ENCODE measurements at regions not wholly inside any gene's neighbourhood (a gene's known extent, or its start where the extent isn't known, plus 50 kb on each side); places are given as distances from the start of the nearest gene placed in this dataset.
"Not testable (repeated sequence)": the region's sequence is repeated elsewhere in the genome, so short reads cannot be mapped to it uniquely, and the experiment has no call there.

DNA sequence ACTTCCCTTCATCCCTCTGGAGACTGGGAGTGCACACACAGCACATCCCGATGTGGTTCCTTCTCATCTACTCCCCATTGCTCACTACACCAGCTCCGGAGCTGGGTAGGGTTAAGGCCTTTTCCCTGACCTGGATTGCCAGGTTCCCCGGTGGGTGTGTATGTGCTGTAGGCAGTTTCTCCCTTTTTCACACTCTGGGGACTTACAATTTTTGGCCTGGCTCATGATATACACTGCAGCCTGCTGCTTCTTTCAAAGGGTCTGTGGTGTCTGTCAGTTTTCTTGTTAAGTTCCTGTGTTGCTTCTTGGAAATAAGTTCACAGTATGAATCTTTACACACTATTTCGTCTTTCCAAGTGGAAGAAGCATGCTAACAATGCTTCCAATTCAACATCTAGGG, 405.5 kb downstream of the UTRN start:
- Histone ChIP-seq H3K4me3 (ENCODE audit: low read depth, low read length, poor library complexity, severe bottlenecking) (no peak overlapping the region), H3K36me3 (ENCODE audit: insufficient read depth, low read length, poor library complexity, severe bottlenecking) (no peaks in the 10 kb centered on the region), H3K27me3 (replicated peaks; ENCODE audit: insufficient read depth, low read depth, low read length, poor library complexity) (no peaks in the 10 kb centered on the region), H3K4me1 (ENCODE audit: insufficient read depth, low read length, poor library complexity, severe bottlenecking) (peaks cover 2% of the 10 kb centered on the region), H3K27ac (ENCODE audit: low read depth, low read length, poor library complexity, severe bottlenecking) (no peak overlapping the region), H3K9me3 (ENCODE audit: low read depth, low read length, poor library complexity, severe bottlenecking) (peaks cover 21% of the 10 kb centered on the region)
- TF ChIP-seq, protein P1, sequence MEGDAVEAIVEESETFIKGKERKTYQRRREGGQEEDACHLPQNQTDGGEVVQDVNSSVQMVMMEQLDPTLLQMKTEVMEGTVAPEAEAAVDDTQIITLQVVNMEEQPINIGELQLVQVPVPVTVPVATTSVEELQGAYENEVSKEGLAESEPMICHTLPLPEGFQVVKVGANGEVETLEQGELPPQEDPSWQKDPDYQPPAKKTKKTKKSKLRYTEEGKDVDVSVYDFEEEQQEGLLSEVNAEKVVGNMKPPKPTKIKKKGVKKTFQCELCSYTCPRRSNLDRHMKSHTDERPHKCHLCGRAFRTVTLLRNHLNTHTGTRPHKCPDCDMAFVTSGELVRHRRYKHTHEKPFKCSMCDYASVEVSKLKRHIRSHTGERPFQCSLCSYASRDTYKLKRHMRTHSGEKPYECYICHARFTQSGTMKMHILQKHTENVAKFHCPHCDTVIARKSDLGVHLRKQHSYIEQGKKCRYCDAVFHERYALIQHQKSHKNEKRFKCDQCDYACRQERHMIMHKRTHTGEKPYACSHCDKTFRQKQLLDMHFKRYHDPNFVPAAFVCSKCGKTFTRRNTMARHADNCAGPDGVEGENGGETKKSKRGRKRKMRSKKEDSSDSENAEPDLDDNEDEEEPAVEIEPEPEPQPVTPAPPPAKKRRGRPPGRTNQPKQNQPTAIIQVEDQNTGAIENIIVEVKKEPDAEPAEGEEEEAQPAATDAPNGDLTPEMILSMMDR (conservative IDR thresholded peaks at IDR 0.05; ENCODE audit: low read depth, low read length), result no peak
- no peak for TF ChIP-seq EZH2 (IDR thresholded peaks at IDR 0.05; ENCODE audit: borderline replicate concordance, low read depth, low read length, poor library complexity, severe bottlenecking)
- intact Hi-C loops (cut with micrococcal nuclease; ENCODE audit: unreplicated experiment), result no loop called here
- no peak for DNase-seq (ENCODE audit: low spot score)
- no TSS peak for BruUV-seq (replicated peaks)
- CTCF ChIA-PET, result no interaction called here
- POLR2A ChIA-PET (ENCODE audit: low non-redundant PET), result no interaction called here

DNA sequence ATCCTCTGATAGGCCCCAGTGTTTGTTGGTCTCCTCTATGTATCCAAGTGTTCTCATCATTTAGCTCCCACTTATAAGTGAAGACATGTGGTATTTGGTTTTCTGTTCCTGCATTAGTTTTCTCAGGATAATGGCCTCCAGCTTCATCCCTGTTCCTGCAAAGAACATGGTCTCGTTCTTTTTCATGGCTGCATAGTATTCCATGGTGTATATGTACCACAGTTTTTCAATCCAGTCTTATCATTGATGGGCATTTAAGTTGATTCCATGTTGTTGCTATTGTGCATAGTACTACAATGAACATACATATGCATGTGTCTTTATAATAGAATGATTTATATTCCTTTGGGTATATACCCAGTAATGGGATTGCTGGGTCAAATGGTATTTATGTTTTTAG, 406.9 kb downstream of the UTRN start:
- H3K27me3 ChIP-seq (replicated peaks; ENCODE audit: insufficient read depth, low read depth, low read length, poor library complexity); H3K4me1 ChIP-seq (ENCODE audit: insufficient read depth, low read length, poor library complexity, severe bottlenecking); DNase-seq (ENCODE audit: low spot score); CTCF ChIA-PET; BruUV-seq (replicated peaks); H3K27ac ChIP-seq (ENCODE audit: low read depth, low read length, poor library complexity, severe bottlenecking); POLR2A ChIA-PET (ENCODE audit: low non-redundant PET); H3K4me3 ChIP-seq (ENCODE audit: low read depth, low read length, poor library complexity, severe bottlenecking); H3K36me3 ChIP-seq (ENCODE audit: insufficient read depth, low read length, poor library complexity, severe bottlenecking); intact Hi-C loops (cut with micrococcal nuclease; ENCODE audit: unreplicated experiment): not testable (repeated sequence)
- H3K9me3 ChIP-seq (ENCODE audit: low read depth, low read length, poor library complexity, severe bottlenecking), result peaks cover 15% of the 10 kb centered on the region

DNA sequence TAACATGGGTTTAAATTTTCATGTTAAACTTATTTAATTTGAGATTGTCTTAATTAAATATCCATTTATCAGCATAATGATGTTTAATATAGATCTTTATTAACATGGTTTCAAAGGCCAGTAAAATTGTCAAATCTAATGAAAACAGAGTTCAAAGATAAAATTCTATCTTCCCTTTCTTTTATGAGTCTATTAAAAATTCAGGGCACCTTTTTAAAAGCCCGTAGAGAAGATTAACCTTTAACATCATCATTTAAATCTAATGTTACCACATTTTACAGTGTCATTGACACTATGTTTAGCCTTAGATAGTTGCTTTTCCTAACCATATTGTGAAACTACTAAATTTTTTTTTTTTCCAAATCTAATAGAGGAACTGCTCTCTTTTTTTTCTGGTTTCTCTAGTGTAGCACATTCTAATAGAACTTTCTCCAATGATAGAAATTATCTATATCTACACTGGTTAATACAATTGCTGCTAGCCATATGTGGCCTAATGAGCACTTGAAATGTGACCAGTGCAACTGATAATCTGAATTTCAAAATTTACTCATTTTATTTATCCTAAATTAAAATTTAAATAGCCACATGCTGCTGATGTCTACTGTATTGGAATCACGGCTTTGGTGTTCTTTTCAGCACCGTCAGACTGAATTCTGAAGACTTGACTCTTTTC, 410.9 kb downstream of the UTRN start:
- BruUV-seq (replicated peaks), result no TSS peak
- H3K4me1 ChIP-seq (ENCODE audit: insufficient read depth, low read length, poor library complexity, severe bottlenecking), result peaks cover 6% of the 10 kb centered on the region
- no peaks in the 10 kb centered on the region for H3K36me3 ChIP-seq (ENCODE audit: insufficient read depth, low read length, poor library complexity, severe bottlenecking)
- ChIA-PET CTCF (no interaction called here), POLR2A (ENCODE audit: low non-redundant PET) (no interaction called here)
- intact Hi-C loops (cut with micrococcal nuclease; ENCODE audit: unreplicated experiment), result no loop called here
- peaks cover 15% of the 10 kb centered on the region for H3K9me3 ChIP-seq (ENCODE audit: low read depth, low read length, poor library complexity, severe bottlenecking)
- no peak for DNase-seq (ENCODE audit: low spot score)
- no peak for TF ChIP-seq EZH2 (IDR thresholded peaks at IDR 0.05; ENCODE audit: borderline replicate concordance, low read depth, low read length, poor library complexity, severe bottlenecking)
- TF ChIP-seq, protein P1 (conservative IDR thresholded peaks at IDR 0.05; ENCODE audit: low read depth, low read length), result no peak
- H3K4me3 ChIP-seq (ENCODE audit: low read depth, low read length, poor library complexity, severe bottlenecking), result no peak overlapping the region
- H3K27me3 ChIP-seq (replicated peaks; ENCODE audit: insufficient read depth, low read depth, low read length, poor library complexity), result no peaks in the 10 kb centered on the region
- H3K27ac ChIP-seq (ENCODE audit: low read depth, low read length, poor library complexity, severe bottlenecking), result no peak overlapping the region
